Progenitor cell of endocrine pancreas (in vitro differentiated cells): ENCODE measurements at regions not wholly inside any gene's neighbourhood (a gene's known extent, or its start where the extent isn't known, plus 50 kb on each side); places are given as distances from the start of the nearest gene placed in this dataset.

Experiments used
- DNase-seq: peaks from one replicate; pipeline ENCODE4 v3.0.0; 2021; ENCODE audit warnings: low spot score; ENCODE audit not compliant: unreplicated experiment
- H3K27ac Mint-ChIP-seq: 2 replicates; pipeline ENCODE4 v1.8.0; 2021; ENCODE audit warnings: mild to moderate bottlenecking, moderate library complexity, mixed read lengths
- H3K27me3 Mint-ChIP-seq: 2 replicates; pipeline ENCODE4 v1.8.0; 2021; ENCODE audit warnings: mixed read lengths
- H3K36me3 Mint-ChIP-seq: 2 replicates; pipeline ENCODE4 v1.8.0; 2022; ENCODE audit warnings: mixed read lengths; ENCODE audit not compliant: insufficient read depth
- H3K4me1 Mint-ChIP-seq: 2 replicates; pipeline ENCODE4 v1.8.0; 2021; ENCODE audit warnings: low read depth, mixed read lengths
- H3K4me3 Mint-ChIP-seq: 2 replicates; pipeline ENCODE4 v1.8.0; 2021; ENCODE audit warnings: low read depth, mild to moderate bottlenecking, moderate library complexity, mixed read lengths
- H3K9me3 Mint-ChIP-seq: 2 replicates; pipeline ENCODE4 v1.8.0; 2021; ENCODE audit warnings: low read depth, mixed read lengths
- CTCF ChIP-seq: fragments of 200-600 bp; sonication (generic); IDR thresholded peaks from one replicate; pipeline ENCODE4 v1.5.0; 2021; ENCODE audit warnings: antibody characterized with exemption, mild to moderate bottlenecking; ENCODE audit not compliant: unreplicated experiment

GRCh38 chr5:51034222-51034901 lies 348.9 kb upstream of the ISL1 start:
- TF ChIP-seq CTCF = no peak
- H3K27ac Mint-ChIP-seq = no peak overlapping the region
- no peaks in the 10 kb centered on the region for H3K36me3 Mint-ChIP-seq
- H3K4me1 Mint-ChIP-seq = peaks cover 12% of the 10 kb centered on the region
- no peak overlapping the region for H3K4me3 Mint-ChIP-seq
- DNase-seq = no peak
- no peaks in the 10 kb centered on the region for H3K27me3 Mint-ChIP-seq
- H3K9me3 Mint-ChIP-seq = no peaks in the 10 kb centered on the region

GRCh38 chr5:51039424-51040329 lies 343.6 kb upstream of the ISL1 start:
- TF ChIP-seq CTCF = no peak
- DNase-seq = no peak
- Mint-ChIP-seq H3K4me3 (no peak overlapping the region), H3K27me3 (peaks cover 6% of the 10 kb centered on the region), H3K36me3 (no peaks in the 10 kb centered on the region), H3K27ac (no peak overlapping the region), H3K4me1 (peaks cover 8% of the 10 kb centered on the region), H3K9me3 (no peaks in the 10 kb centered on the region)

- peaks cover 6% of the 10 kb centered on the region for H3K27me3 Mint-ChIP-seq
Observed at GRCh38 chr5:51043745-51044144, 339.5 kb upstream of the ISL1 start.

GRCh38 chr5:51047369-51047768 lies 335.9 kb upstream of the ISL1 start:
- Mint-ChIP-seq H3K27me3 (peaks cover 8% of the 10 kb centered on the region), H3K9me3 (no peaks in the 10 kb centered on the region), H3K4me3 (no peak overlapping the region), H3K36me3 (no peaks in the 10 kb centered on the region), H3K27ac (no peak overlapping the region), H3K4me1 (peaks cover 21% of the 10 kb centered on the region)
- DNase-seq = no peak
- no peak for TF ChIP-seq CTCF

More at GRCh38 chr5:51043745-51044144, 339.5 kb upstream of the ISL1 start:
- no peaks in the 10 kb centered on the region for H3K9me3 Mint-ChIP-seq
- peaks cover 18% of the 10 kb centered on the region for H3K4me1 Mint-ChIP-seq
- no peak overlapping the region for H3K4me3 Mint-ChIP-seq
- H3K27ac Mint-ChIP-seq = no peak overlapping the region
- DNase-seq = no peak
- TF ChIP-seq CTCF = no peak
- H3K36me3 Mint-ChIP-seq = no peaks in the 10 kb centered on the region

- Mint-ChIP-seq H3K4me1 (peaks cover 6% of the 10 kb centered on the region), H3K27me3 (peaks cover 2% of the 10 kb centered on the region), H3K36me3 (no peaks in the 10 kb centered on the region), H3K4me3 (no peak overlapping the region), H3K9me3 (no peaks in the 10 kb centered on the region), H3K27ac (no peak overlapping the region)
- DNase-seq = no peak
- TF ChIP-seq CTCF = no peak
Observed at GRCh38 chr5:51053361-51053760, 329.9 kb upstream of the ISL1 start.
